DND-41 (cell line): ENCODE measurements at regions not wholly inside any gene's neighbourhood (a gene's known extent, or its start where the extent isn't known, plus 50 kb on each side); places are given as distances from the start of the nearest gene placed in this dataset.

ENCODE experiments used
- ATAC-seq: fragments of 200-7000 bp; cut with Tn5 transposase; 3 replicates; pipeline ENCODE4 v1.9.1; 2021; ENCODE audit warnings: low read depth; ENCODE audit not compliant: insufficient read depth
- DNase-seq: peaks from one replicate; pipeline ENCODE4 v3.0.0-alpha.2; 2020
- H2AFZ ChIP-seq: 2 replicates; pipeline ENCODE4 v1.6.0; 2012; ENCODE audit warnings: low read depth, low read length
- H3K27ac ChIP-seq: 2 replicates; pipeline ENCODE4 v1.5.1; 2012; ENCODE audit warnings: low read length, inconsistent platforms
- H3K27me3 ChIP-seq: fragments of 200-600 bp; sonication (generic); 2 replicates; pipeline ENCODE4 v1.6.0; 2012; ENCODE audit warnings: low read length, mild to moderate bottlenecking, inconsistent platforms; ENCODE audit not compliant: insufficient read depth, poor library complexity
- H3K36me3 ChIP-seq: 2 replicates; pipeline ENCODE4 v1.5.1; 2012; ENCODE audit warnings: low read length, inconsistent platforms; ENCODE audit not compliant: insufficient read depth
- H3K4me1 ChIP-seq: 2 replicates; pipeline ENCODE4 v1.5.1; 2012; ENCODE audit warnings: mild to moderate bottlenecking, low read length; ENCODE audit not compliant: insufficient read depth
- H3K4me2 ChIP-seq: 2 replicates; pipeline ENCODE4 v1.6.0; 2012; ENCODE audit warnings: mild to moderate bottlenecking, moderate library complexity, low read length, inconsistent platforms; ENCODE audit not compliant: insufficient read depth
- H3K4me3 ChIP-seq, 2 experiments: fragments of 200-600 bp in 1 of 2; shearing (Covaris generic) in 1 of 2; 2 replicates each; pipeline ENCODE4 v1.5.1; 2012 to 2016; ENCODE audit warnings: inconsistent platforms in 2 of 2, low read length in 2 of 2, mild to moderate bottlenecking in 2 of 2, low read depth in 1 of 2, moderate library complexity in 1 of 2
- H3K79me2 ChIP-seq: 2 replicates; pipeline ENCODE4 v1.6.0; 2012; ENCODE audit warnings: low read length, inconsistent platforms; ENCODE audit not compliant: insufficient read depth
- H3K9ac ChIP-seq: 2 replicates; pipeline ENCODE4 v1.6.0; 2012; ENCODE audit warnings: low read depth, mild to moderate bottlenecking, inconsistent platforms, low read length, moderate library complexity
- H3K9me3 ChIP-seq: 2 replicates; pipeline ENCODE4 v1.5.1; 2012; ENCODE audit warnings: low read length, moderate library complexity, mild to moderate bottlenecking, inconsistent platforms; ENCODE audit not compliant: insufficient read depth, severe bottlenecking
- H4K20me1 ChIP-seq: 2 replicates; pipeline ENCODE4 v1.6.0; 2012; ENCODE audit warnings: low read length; ENCODE audit not compliant: insufficient read depth
- EZH2 ChIP-seq: IDR thresholded peaks from 3 replicates; pipeline ENCODE4 v1.6.1; 2012; ENCODE audit warnings: borderline replicate concordance, low read depth, mild to moderate bottlenecking, moderate library complexity, low read length, inconsistent platforms; ENCODE audit not compliant: severe bottlenecking
- TF ChIP-seq, protein P1 (sequence below): IDR thresholded peaks from 2 replicates; pipeline ENCODE4 v1.5.1; 2012; ENCODE audit warnings: borderline replicate concordance, low read length, moderate library complexity, mild to moderate bottlenecking; ENCODE audit not compliant: poor library complexity, severe bottlenecking; ENCODE audit errors: extremely low read depth

DNA sequence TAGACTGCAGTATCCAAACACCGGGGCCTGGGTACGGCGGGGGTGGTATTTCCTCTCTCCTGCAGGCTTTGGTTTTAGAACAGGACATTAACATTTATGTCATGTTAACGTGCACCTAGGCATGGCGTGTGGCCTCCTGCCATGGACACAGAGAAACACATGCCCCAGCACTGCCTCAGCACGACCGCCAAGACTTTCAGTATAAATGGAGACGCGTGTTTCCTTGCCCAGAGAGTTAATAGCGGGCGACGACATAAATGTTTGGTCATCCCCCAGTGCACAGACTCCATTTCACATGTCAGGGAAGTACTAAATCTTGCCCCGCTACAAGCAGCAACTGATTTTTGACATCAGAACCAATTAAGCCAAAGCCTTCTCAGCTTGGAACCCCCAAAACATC, 737.9 kb downstream of the RAB28 start:
- Histone ChIP-seq H3K4me2 (no peak overlapping the region), H3K9ac (no peak overlapping the region), H3K36me3 (no peaks in the 10 kb centered on the region), H3K4me3 (no peak overlapping the region), H2AFZ (no peak overlapping the region), H4K20me1 (no peaks in the 10 kb centered on the region), H3K4me1 (no peaks in the 10 kb centered on the region), H3K27me3 (no peaks in the 10 kb centered on the region), H3K79me2 (no peaks in the 10 kb centered on the region), H3K9me3 (no peaks in the 10 kb centered on the region), H3K27ac (no peak overlapping the region)
- DNase-seq (no peak), ATAC-seq (no peak)
- no peak for TF ChIP-seq EZH2

DNA sequence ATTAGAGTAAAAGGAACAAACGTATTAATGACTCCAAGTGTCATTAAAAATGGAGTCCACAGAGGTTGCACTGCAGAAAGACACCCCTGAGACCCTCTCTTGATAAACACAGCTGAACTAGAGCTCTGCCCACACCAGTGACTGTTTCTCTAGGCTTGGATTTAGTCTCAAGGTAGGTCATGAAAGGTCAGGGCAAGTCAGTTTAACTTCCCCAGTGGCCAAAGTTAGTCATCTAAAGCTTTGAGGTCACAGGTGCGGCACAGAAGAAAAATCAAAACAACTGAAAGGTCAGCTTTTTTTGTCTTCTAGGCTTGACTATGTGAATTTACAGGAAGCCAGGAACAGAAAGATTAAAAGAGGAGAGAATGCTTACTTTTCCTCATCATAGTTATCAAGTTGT, 749.6 kb downstream of the RAB28 start:
- Histone ChIP-seq H3K4me1 (no peaks in the 10 kb centered on the region), H3K27ac (no peak overlapping the region), H3K4me2 (no peak overlapping the region), H3K79me2 (no peaks in the 10 kb centered on the region), H3K4me3 (no peak overlapping the region), H3K27me3 (no peaks in the 10 kb centered on the region), H2AFZ (no peak overlapping the region), H3K9me3 (no peaks in the 10 kb centered on the region), H3K36me3 (no peaks in the 10 kb centered on the region), H4K20me1 (no peaks in the 10 kb centered on the region), H3K9ac (no peak overlapping the region)
- ATAC-seq (no peak), DNase-seq (no peak)
- TF ChIP-seq, protein P1, sequence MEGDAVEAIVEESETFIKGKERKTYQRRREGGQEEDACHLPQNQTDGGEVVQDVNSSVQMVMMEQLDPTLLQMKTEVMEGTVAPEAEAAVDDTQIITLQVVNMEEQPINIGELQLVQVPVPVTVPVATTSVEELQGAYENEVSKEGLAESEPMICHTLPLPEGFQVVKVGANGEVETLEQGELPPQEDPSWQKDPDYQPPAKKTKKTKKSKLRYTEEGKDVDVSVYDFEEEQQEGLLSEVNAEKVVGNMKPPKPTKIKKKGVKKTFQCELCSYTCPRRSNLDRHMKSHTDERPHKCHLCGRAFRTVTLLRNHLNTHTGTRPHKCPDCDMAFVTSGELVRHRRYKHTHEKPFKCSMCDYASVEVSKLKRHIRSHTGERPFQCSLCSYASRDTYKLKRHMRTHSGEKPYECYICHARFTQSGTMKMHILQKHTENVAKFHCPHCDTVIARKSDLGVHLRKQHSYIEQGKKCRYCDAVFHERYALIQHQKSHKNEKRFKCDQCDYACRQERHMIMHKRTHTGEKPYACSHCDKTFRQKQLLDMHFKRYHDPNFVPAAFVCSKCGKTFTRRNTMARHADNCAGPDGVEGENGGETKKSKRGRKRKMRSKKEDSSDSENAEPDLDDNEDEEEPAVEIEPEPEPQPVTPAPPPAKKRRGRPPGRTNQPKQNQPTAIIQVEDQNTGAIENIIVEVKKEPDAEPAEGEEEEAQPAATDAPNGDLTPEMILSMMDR = no peak
- no peak for TF ChIP-seq EZH2

DNA sequence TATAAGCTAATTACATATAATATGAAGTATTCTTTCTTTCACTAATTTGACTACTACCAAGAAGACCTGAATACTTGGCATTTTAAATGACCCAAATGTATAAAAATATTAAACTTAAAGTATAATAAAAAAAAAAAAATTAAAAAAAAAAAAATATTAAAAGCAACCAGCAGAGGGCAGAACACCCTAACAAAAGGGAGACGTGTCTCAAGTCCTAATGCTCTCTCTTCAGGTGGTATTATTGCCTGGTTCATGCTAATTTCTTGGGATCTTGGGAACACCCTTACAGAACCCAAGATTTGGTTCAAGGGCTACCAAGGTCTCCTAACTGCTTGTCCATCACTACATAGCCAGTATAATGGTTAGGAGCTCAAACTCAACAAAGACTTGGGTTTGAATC, 754.8 kb downstream of the RAB28 start:
- no peaks in the 10 kb centered on the region for H3K9me3 ChIP-seq
- TF ChIP-seq, protein P1 = peak; percentile 27
- TF ChIP-seq EZH2 = no peak
- no peak overlapping the region for H3K4me2 ChIP-seq
- H3K79me2 ChIP-seq = no peaks in the 10 kb centered on the region
- ATAC-seq = no peak; the same call in 2 of the 3 replicates
- DNase-seq = no peak
- H3K27me3 ChIP-seq = no peaks in the 10 kb centered on the region
- H3K4me1 ChIP-seq = no peaks in the 10 kb centered on the region
- no peak overlapping the region for H3K9ac ChIP-seq
- H3K27ac ChIP-seq = no peak overlapping the region
- no peak overlapping the region for H3K4me3 ChIP-seq
- H2AFZ ChIP-seq = no peak overlapping the region
- no peaks in the 10 kb centered on the region for H3K36me3 ChIP-seq
- no peaks in the 10 kb centered on the region for H4K20me1 ChIP-seq

DNA sequence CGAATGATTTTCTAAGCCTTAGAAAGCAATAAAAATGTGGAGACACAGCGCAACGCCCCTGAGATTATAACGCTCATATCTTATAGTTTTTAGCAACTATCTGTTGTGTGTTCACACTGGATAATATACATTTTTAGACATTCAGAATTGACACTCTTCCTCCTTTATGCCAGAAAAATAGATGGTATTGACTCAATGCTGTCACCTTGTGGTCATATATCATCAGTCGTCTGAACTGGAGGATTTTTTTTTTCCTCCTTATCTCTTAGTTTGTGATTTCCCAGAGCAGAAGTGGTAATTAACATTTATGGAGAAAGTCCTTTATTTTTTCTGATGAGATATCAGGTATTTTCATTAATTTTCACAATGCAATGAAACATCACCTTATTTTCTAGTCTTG, 759.6 kb downstream of the RAB28 start:
- H2AFZ ChIP-seq = no peak overlapping the region
- H3K27me3 ChIP-seq = no peaks in the 10 kb centered on the region
- H3K27ac ChIP-seq = no peak overlapping the region
- no peaks in the 10 kb centered on the region for H3K36me3 ChIP-seq
- ATAC-seq (no peak), DNase-seq (no peak)
- no peaks in the 10 kb centered on the region for H3K4me1 ChIP-seq
- H3K9me3 ChIP-seq = no peaks in the 10 kb centered on the region
- H3K9ac ChIP-seq = no peak overlapping the region
- no peak overlapping the region for H3K4me3 ChIP-seq
- no peak for TF ChIP-seq EZH2
- TF ChIP-seq, protein P1 = peak; percentile 59
- no peaks in the 10 kb centered on the region for H4K20me1 ChIP-seq
- no peaks in the 10 kb centered on the region for H3K79me2 ChIP-seq
- H3K4me2 ChIP-seq = no peak overlapping the region
